Stomach (tissue), 8 donors: ENCODE measurements at regions not wholly inside any gene's neighbourhood (a gene's known extent, or its start where the extent isn't known, plus 50 kb on each side); places are given as distances from the start of the nearest gene placed in this dataset.

Source experiments
- DNase-seq, 2 donors: peaks; one replicate each; pipeline versions ENCODE4 v3.0.0 to v3.0.0-alpha.2; 2013 to 2019
- H3K27ac ChIP-seq, 5 donors: fragments of 200-600 bp in 4 of 5; sonication (generic) in 4 of 5; one replicate each; pipeline ENCODE4 v1.5.1; 2013 to 2019; ENCODE audit warnings: mild to moderate bottlenecking in 1 of 5, moderate library complexity in 1 of 5
- H3K27me3 ChIP-seq, 3 donors: fragments of 200-600 bp; sonication (generic); one replicate each; pipeline ENCODE4 v1.5.1; 2017 to 2019; ENCODE audit warnings: mixed run types in 1 of 3
- H3K36me3 ChIP-seq, 4 donors: fragments of 200-600 bp; sonication (generic); 1 replicate in 3 of 4; 2 replicates in 1 of 4; pipeline ENCODE4 v1.5.1; 2016 to 2019
- H3K4me1 ChIP-seq, 4 donors: fragments of 200-600 bp; sonication (generic); one replicate each; pipeline ENCODE4 v1.5.1; 2016 to 2019
- H3K4me3 ChIP-seq, 4 donors: fragments of 200-600 bp; sonication (generic) in 3 of 4; one replicate each; pipeline ENCODE4 v1.5.1; 2016 to 2019; ENCODE audit warnings: mild to moderate bottlenecking in 1 of 4
- H3K9me3 ChIP-seq, 4 donors: fragments of 200-600 bp; sonication (generic); one replicate each; pipeline ENCODE4 v1.5.1; 2016 to 2019
- EP300 ChIP-seq: sonication (generic); formaldehyde crosslinking; IDR thresholded peaks from one replicate; pipeline ENCODE4 v1.6.1; 2017; ENCODE audit warnings: antibody characterized with exemption
- POLR2A ChIP-seq, 4 donors: fragments of 450-650 bp; IDR thresholded peaks; one replicate each; pipeline ENCODE4 v1.6.1; 2016; ENCODE audit warnings: antibody characterized with exemption in 4 of 4, control low read depth in 2 of 4, mild to moderate bottlenecking in 1 of 4, moderate library complexity in 1 of 4
- POLR2AphosphoS5 ChIP-seq, 3 donors: sonication (generic); formaldehyde crosslinking; IDR thresholded peaks; one replicate each; pipeline ENCODE4 v1.6.1; 2016; ENCODE audit warnings: antibody characterized with exemption in 3 of 3
- WGBS, 5 donors: extraction: QIAGEN DNeasy Blood & Tissue Kit in 3 of 5; methylation state at CpG; one replicate each; pipeline versions ENCODE4 v1.1.5 to v1.1.7; 2013 to 2018; 5-methylcytosine and 5-hydroxymethylcytosine counted together
- intact Hi-C: fragments of 100-400 bp; cut with DNase I; formaldehyde crosslinking; loops from one replicate; pipeline ENCODE4 v1.15.1; 2023; ENCODE audit warnings: low total_unique reads
- TF ChIP-seq, protein P1 (sequence below), 7 experiments: fragments of 450-650 bp in 4 of 7; fragments of 200-600 bp in 3 of 7; sonication (generic) in 3 of 7; IDR thresholded peaks; one replicate each; pipeline ENCODE4 v1.5.1; 2016 to 2019; ENCODE audit warnings: antibody characterized with exemption in 7 of 7, control low read depth in 2 of 7, mild to moderate bottlenecking in 1 of 7
- donor health status: healthy with polysubstance abuse.
- donor health status: Bipolar disorder and iron deficiency.
- donor health status: healthy.

DNA sequence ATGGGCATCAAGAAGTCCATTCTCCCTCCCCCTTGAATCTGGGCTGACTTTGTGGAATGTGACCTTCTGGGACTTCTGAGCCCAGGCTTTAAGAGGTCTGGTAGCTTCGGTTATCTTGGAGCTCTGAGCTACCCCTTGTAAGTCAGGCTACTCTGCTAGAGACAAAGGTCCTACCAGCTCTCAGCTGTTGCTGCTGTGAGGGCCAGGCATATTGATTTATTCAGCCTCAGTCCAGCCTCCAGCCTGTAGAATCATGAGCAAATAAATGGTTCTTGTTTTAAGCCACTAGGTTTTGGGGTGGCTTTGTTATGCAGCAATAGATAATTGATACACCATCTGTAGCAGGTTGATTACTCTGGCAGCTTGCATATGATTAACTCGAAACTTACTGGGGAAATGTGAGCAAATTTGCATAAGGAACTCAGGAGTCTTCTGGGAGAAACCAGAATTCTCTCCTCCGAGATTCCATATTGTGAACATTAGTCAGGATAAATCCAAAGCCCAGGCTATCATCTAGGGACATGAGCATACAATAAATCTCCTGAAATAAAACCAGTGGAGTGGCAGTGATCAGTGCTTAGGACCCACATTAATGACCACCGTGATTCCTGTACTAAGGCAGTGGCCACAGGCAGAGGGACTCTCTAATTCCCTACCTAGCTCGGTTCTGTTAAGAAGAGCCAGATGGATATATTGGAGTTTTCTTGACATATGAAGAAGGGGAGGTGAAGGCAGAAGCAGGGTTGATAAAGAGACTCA, 336.1 kb downstream of the CDC5L start:
- Histone ChIP-seq H3K9me3 (no peaks in the 10 kb centered on the region), H3K27me3 (peaks cover 0 to 4% (median 0%) of the 10 kb centered on the region in 3 donors), H3K4me1 (no peaks in the 10 kb centered on the region), H3K27ac (no peak overlapping the region), H3K36me3 (no peaks in the 10 kb centered on the region), H3K4me3 (no peak overlapping the region)
- intact Hi-C loops: no loop called here
- 72 to 87% (median 74%) methylated on average over 5 of the region's 5 CpGs for WGBS, 5 donors
- TF ChIP-seq EP300: no peak
- no peak for TF ChIP-seq POLR2A (IDR thresholded peaks at IDR 0.05)
- TF ChIP-seq POLR2AphosphoS5 (IDR thresholded peaks at IDR 0.05): no peak
- TF ChIP-seq, protein P1, sequence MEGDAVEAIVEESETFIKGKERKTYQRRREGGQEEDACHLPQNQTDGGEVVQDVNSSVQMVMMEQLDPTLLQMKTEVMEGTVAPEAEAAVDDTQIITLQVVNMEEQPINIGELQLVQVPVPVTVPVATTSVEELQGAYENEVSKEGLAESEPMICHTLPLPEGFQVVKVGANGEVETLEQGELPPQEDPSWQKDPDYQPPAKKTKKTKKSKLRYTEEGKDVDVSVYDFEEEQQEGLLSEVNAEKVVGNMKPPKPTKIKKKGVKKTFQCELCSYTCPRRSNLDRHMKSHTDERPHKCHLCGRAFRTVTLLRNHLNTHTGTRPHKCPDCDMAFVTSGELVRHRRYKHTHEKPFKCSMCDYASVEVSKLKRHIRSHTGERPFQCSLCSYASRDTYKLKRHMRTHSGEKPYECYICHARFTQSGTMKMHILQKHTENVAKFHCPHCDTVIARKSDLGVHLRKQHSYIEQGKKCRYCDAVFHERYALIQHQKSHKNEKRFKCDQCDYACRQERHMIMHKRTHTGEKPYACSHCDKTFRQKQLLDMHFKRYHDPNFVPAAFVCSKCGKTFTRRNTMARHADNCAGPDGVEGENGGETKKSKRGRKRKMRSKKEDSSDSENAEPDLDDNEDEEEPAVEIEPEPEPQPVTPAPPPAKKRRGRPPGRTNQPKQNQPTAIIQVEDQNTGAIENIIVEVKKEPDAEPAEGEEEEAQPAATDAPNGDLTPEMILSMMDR (IDR thresholded peaks at IDR 0.05): no peak
- no peak for DNase-seq

DNA sequence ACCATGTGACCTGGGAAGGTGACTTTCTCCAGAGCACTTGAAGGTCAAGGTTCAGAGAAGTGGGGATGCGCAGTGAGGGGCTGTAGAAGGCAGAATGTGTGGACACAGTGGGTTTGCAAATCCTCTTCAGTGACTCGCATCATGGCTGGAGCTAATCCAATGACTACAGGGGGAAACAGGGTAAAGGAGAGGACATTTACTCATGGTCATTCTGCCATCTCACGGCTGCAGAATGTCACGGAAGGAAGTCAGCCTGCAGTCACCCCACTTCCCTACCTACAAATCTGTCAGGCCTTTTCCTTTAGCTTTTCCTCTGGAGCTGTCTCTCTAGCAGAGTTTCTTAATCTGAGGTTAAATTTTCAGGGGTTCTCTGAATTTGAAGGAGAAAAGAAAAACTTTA, 337.6 kb downstream of the CDC5L start:
- WGBS, 5 donors: 71 to 85% (median 78%) methylated on average over 4 of the region's 4 CpGs
- H3K27ac ChIP-seq: no peak overlapping the region
- intact Hi-C loops: no loop called here
- no peak for DNase-seq
- no peak overlapping the region for H3K4me3 ChIP-seq
- TF ChIP-seq EP300: no peak
- no peaks in the 10 kb centered on the region for H3K4me1 ChIP-seq
- no peaks in the 10 kb centered on the region for H3K36me3 ChIP-seq
- peaks cover 0 to 4% (median 0%) of the 10 kb centered on the region in 3 donors for H3K27me3 ChIP-seq
- H3K9me3 ChIP-seq: no peaks in the 10 kb centered on the region

DNA sequence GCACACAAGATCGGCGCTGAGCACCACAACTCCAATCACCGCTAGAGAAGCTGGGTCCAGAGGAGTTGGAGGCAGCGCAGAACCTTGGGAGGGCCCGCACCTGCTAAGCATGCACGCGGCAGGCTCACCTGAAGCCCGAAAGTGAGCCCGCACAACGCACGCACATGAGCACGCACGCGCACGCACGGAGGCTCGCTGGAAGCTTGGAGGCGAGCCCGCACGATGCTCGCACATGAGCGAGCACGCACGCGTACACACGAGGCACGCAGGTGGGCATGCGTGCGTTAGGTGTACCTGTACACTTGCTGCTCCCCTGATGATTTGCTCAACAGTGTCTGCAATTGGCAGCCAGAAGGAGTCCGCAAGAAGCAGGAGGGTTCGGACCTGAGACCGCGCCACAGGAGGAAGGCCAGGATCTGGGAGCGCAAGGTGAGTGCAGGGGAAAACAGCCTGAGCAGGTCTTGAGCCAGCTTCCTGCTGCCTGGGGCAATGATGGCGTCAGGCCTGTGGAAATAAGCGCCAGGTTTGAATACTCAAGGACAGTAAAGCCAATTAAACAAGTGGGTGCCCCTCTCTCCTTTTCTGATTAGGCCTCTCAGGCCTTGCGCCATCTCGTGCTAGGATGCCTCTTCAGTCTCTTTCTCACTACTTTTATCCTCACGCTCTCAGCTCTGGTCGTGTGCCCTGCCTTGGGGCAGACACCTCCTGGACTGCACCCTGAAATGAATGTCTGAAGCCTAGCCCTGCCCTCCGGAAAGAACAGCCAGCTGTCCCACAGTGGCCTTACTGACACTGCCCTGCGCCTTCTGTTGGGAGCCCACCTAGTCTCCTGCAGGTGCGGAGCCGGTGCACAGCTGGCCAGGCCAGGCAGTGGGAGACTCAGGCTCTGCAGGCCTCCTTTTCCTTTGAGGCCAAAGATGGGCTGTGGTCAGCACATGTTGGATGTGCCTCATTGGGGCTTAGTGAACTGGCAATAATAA, 340.4 kb downstream of the CDC5L start:
- no peak for TF ChIP-seq POLR2AphosphoS5 (IDR thresholded peaks at IDR 0.05)
- TF ChIP-seq, protein P1 (IDR thresholded peaks at IDR 0.05): no peak
- no peak for TF ChIP-seq POLR2A (IDR thresholded peaks at IDR 0.05)
- no peak for TF ChIP-seq EP300
- H3K4me3 ChIP-seq: no peak overlapping the region
- H3K27ac ChIP-seq: no peak overlapping the region
- intact Hi-C loops: no loop called here
- H3K4me1 ChIP-seq: no peaks in the 10 kb centered on the region
- H3K27me3 ChIP-seq: peaks cover 0 to 4% (median 0%) of the 10 kb centered on the region in 3 donors
- WGBS, 5 donors: 82 to 93% (median 89%) methylated on average over 28 to 44 of the region's 44 CpGs
- H3K36me3 ChIP-seq: no peaks in the 10 kb centered on the region
- no peaks in the 10 kb centered on the region for H3K9me3 ChIP-seq
- no peak for DNase-seq

DNA sequence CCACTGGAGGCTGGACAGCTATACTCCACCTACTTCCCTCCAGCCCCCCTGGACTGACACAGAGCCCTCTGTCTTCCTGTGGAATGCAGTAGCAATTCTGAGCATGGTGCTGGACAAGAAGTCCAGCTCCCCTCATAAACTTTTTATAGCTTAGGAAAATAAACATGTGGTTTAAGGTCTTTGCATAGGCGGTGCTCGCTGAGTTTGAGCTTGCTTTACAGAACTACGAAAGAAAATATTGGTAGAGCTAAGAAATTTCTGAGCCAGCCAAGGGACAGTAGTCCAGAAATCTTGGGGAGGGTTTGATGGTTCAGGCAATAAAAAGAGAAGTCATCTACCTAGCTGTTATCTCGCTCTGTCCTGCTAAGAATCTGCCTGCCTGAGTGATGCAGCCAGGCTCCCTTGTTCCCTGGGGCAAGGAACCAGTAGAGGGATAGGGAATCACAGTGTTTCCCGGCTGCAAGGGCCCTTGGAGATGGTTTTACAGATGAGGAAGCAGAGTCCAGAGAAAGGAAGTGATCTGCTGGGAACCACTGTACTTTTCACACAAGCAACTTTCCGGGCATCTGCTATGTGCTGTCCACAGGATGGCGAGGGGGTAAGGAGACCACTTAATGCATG, 343.4 kb downstream of the CDC5L start:
- no peaks in the 10 kb centered on the region for H3K9me3 ChIP-seq
- no peak overlapping the region for H3K4me3 ChIP-seq
- no peaks in the 10 kb centered on the region for H3K4me1 ChIP-seq
- H3K27ac ChIP-seq: no peak overlapping the region
- no peaks in the 10 kb centered on the region for H3K27me3 ChIP-seq
- TF ChIP-seq POLR2AphosphoS5 (IDR thresholded peaks at IDR 0.05) (no peak), EP300 (no peak), POLR2A (IDR thresholded peaks at IDR 0.05) (no peak)
- TF ChIP-seq, protein P1 (IDR thresholded peaks at IDR 0.05): no peak
- no peaks in the 10 kb centered on the region for H3K36me3 ChIP-seq
- DNase-seq: no peak
- intact Hi-C loops: no loop called here
- WGBS, 5 donors: 51 to 69% (median 59%) methylated on average over 7 of the region's 7 CpGs
